ENCODE measurements at regions not wholly inside any gene's neighbourhood (a gene's known extent, or its start where the extent isn't known, plus 50 kb on each side); places are given as distances from the start of the nearest gene placed in this dataset.

DNA sequence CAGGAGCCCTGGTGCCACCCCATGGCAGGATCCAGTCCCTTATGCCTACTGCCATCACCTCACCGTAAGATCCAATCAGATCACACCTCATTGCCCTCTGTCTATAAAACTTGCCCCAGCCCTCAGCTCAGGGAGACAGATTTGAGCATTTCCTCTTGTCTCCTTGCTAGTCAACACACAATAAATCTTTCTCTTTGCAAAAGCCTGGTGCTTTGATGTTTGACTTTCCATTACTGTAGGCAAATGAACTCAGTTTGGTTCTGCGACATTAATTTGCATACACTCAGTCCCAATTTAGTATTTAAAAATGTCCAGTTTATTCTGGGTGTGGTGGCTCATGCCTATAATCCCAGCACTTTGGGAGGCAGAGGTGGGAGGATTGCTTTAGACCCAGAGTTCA, 188.4 kb downstream of the AEBP2 start:
- CTCF ChIA-PET: no interaction called here
- Mint-ChIP-seq H3K27ac (no peak overlapping the region), H3K27me3 (ENCODE audit: low read depth) (no peaks in the 10 kb centered on the region)

DNA sequence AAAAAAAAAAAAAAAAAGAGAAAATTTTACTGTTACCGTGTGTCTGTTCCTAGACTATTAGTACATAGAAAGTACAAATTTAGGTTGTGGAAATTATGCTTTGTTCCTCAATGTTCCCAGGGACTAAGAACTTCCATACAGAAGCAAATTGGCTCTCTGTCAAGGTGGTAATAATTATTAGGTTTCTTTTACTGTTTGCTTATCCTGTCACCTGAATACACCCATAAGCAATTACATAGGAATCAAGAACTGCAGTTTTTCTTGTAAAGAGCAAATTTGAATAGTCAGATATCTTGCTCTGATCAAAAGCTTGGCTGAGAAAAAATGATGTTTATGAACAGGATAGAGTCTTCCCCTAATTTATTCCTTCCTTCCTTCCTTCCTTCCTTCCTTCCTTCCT, 191.2 kb downstream of the AEBP2 start:
- ATAC-seq (no peak), DNase-seq (ENCODE audit: low spot score) (no peak)
- Mint-ChIP-seq H3K36me3 (peaks cover 2% of the 10 kb centered on the region; the same call in 1 of the 2 replicates), H3K27me3 (ENCODE audit: low read depth) (no peaks in the 10 kb centered on the region), H3K27ac (no peak overlapping the region), H3K4me3 (no peak overlapping the region), H3K9me3 (peaks cover 6% of the 10 kb centered on the region), H3K4me1 (no peaks in the 10 kb centered on the region)
- POLR2A ChIA-PET: interaction anchor here (0.8 kb wide), 1 partner anchor 310 kb away, joined by 4 read pairs; no protein-coding TSS in a partner anchor
- CTCF ChIA-PET: no interaction called here
- TF ChIP-seq CREM (CRISPR knock-in tag; IDR thresholded peaks at IDR 0.05) (no peak), TCF7 (CRISPR knock-in tag; IDR thresholded peaks at IDR 0.05; ENCODE audit: low read depth) (no peak), TEAD4 (CRISPR knock-in tag; IDR thresholded peaks at IDR 0.05) (no peak), ZNF121 (CRISPR knock-in tag; IDR thresholded peaks at IDR 0.05) (no peak), JUN (CRISPR knock-in tag; IDR thresholded peaks at IDR 0.05) (no peak)
- TF ChIP-seq, protein P1, sequence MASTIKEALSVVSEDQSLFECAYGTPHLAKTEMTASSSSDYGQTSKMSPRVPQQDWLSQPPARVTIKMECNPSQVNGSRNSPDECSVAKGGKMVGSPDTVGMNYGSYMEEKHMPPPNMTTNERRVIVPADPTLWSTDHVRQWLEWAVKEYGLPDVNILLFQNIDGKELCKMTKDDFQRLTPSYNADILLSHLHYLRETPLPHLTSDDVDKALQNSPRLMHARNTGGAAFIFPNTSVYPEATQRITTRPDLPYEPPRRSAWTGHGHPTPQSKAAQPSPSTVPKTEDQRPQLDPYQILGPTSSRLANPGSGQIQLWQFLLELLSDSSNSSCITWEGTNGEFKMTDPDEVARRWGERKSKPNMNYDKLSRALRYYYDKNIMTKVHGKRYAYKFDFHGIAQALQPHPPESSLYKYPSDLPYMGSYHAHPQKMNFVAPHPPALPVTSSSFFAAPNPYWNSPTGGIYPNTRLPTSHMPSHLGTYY (CRISPR knock-in tag; IDR thresholded peaks at IDR 0.05): no peak
- TF ChIP-seq, protein P2, sequence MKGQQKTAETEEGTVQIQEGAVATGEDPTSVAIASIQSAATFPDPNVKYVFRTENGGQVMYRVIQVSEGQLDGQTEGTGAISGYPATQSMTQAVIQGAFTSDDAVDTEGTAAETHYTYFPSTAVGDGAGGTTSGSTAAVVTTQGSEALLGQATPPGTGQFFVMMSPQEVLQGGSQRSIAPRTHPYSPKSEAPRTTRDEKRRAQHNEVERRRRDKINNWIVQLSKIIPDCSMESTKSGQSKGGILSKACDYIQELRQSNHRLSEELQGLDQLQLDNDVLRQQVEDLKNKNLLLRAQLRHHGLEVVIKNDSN (CRISPR knock-in tag; IDR thresholded peaks at IDR 0.05): no peak
- TF ChIP-seq, protein P3, sequence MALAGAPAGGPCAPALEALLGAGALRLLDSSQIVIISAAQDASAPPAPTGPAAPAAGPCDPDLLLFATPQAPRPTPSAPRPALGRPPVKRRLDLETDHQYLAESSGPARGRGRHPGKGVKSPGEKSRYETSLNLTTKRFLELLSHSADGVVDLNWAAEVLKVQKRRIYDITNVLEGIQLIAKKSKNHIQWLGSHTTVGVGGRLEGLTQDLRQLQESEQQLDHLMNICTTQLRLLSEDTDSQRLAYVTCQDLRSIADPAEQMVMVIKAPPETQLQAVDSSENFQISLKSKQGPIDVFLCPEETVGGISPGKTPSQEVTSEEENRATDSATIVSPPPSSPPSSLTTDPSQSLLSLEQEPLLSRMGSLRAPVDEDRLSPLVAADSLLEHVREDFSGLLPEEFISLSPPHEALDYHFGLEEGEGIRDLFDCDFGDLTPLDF (CRISPR knock-in tag; IDR thresholded peaks at IDR 0.05): no peak
- TF ChIP-seq, protein P4, sequence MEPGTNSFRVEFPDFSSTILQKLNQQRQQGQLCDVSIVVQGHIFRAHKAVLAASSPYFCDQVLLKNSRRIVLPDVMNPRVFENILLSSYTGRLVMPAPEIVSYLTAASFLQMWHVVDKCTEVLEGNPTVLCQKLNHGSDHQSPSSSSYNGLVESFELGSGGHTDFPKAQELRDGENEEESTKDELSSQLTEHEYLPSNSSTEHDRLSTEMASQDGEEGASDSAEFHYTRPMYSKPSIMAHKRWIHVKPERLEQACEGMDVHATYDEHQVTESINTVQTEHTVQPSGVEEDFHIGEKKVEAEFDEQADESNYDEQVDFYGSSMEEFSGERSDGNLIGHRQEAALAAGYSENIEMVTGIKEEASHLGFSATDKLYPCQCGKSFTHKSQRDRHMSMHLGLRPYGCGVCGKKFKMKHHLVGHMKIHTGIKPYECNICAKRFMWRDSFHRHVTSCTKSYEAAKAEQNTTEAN (CRISPR knock-in tag; IDR thresholded peaks at IDR 0.05): no peak

More for the DNA sequence above, 188.4 kb downstream of the AEBP2 start:
- peaks cover 2% of the 10 kb centered on the region; the same call in 1 of the 2 replicates for H3K36me3 Mint-ChIP-seq
- H3K9me3 Mint-ChIP-seq: peaks cover 6% of the 10 kb centered on the region
- no peak overlapping the region for H3K4me3 Mint-ChIP-seq
- H3K4me1 Mint-ChIP-seq: peaks cover 9% of the 10 kb centered on the region
- TF ChIP-seq, protein P5, sequence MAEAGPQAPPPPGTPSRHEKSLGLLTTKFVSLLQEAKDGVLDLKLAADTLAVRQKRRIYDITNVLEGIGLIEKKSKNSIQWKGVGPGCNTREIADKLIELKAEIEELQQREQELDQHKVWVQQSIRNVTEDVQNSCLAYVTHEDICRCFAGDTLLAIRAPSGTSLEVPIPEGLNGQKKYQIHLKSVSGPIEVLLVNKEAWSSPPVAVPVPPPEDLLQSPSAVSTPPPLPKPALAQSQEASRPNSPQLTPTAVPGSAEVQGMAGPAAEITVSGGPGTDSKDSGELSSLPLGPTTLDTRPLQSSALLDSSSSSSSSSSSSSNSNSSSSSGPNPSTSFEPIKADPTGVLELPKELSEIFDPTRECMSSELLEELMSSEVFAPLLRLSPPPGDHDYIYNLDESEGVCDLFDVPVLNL (CRISPR knock-in tag; IDR thresholded peaks at IDR 0.05; ENCODE audit: borderline replicate concordance, low read depth): no peak
- no peak for DNase-seq (ENCODE audit: low spot score)
- ATAC-seq: no peak
- POLR2A ChIA-PET: no interaction called here

DNA sequence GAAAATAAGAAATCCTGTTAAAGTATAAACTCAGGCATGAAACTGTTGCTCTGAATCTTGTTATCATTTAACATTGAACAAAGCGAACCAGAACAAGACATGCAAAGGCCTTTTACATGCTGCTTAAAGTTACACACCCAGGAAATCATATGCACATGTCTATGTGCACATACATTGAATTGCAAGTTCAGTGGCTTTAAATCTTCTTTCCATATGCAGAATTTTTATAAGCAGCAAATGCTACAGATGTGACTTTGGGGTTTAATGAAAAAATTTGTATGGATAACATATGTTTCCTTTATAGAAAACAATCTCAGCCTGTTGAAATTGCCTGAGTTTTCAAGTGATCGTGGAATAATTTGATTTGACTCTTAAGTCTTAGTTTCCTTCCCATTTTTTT, 193.9 kb downstream of the AEBP2 start:
- no peak for TF ChIP-seq TEAD4 (CRISPR knock-in tag; IDR thresholded peaks at IDR 0.05)
- TF ChIP-seq, protein P5 (CRISPR knock-in tag; IDR thresholded peaks at IDR 0.05; ENCODE audit: borderline replicate concordance, low read depth): no peak
- TF ChIP-seq SP1 (CRISPR knock-in tag; conservative IDR thresholded peaks at IDR 0.05): no peak
- no peak for TF ChIP-seq NFYB (CRISPR knock-in tag; conservative IDR thresholded peaks at IDR 0.05; ENCODE audit: low read depth)
- no peak for TF ChIP-seq ZBTB21 (CRISPR knock-in tag; IDR thresholded peaks at IDR 0.05; ENCODE audit: borderline replicate concordance)
- no peak for TF ChIP-seq TP53 (CRISPR knock-in tag; IDR thresholded peaks at IDR 0.05)
- no peak for TF ChIP-seq CREM (CRISPR knock-in tag; IDR thresholded peaks at IDR 0.05)
- no peak for TF ChIP-seq EMX1 (CRISPR knock-in tag; IDR thresholded peaks at IDR 0.05)
- TF ChIP-seq, protein P4 (CRISPR knock-in tag; IDR thresholded peaks at IDR 0.05): no peak
- TF ChIP-seq FOXJ3 (CRISPR knock-in tag; IDR thresholded peaks at IDR 0.05; ENCODE audit: borderline replicate concordance): no peak
- TF ChIP-seq FOXP1 (CRISPR knock-in tag; IDR thresholded peaks at IDR 0.05; ENCODE audit: borderline replicate concordance): no peak
- TF ChIP-seq IRF2 (CRISPR knock-in tag; IDR thresholded peaks at IDR 0.05; ENCODE audit: borderline replicate concordance, low read depth): no peak
- TF ChIP-seq, protein P6, sequence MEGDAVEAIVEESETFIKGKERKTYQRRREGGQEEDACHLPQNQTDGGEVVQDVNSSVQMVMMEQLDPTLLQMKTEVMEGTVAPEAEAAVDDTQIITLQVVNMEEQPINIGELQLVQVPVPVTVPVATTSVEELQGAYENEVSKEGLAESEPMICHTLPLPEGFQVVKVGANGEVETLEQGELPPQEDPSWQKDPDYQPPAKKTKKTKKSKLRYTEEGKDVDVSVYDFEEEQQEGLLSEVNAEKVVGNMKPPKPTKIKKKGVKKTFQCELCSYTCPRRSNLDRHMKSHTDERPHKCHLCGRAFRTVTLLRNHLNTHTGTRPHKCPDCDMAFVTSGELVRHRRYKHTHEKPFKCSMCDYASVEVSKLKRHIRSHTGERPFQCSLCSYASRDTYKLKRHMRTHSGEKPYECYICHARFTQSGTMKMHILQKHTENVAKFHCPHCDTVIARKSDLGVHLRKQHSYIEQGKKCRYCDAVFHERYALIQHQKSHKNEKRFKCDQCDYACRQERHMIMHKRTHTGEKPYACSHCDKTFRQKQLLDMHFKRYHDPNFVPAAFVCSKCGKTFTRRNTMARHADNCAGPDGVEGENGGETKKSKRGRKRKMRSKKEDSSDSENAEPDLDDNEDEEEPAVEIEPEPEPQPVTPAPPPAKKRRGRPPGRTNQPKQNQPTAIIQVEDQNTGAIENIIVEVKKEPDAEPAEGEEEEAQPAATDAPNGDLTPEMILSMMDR (IDR thresholded peaks at IDR 0.05): no peak
- TF ChIP-seq ZNF138 (CRISPR knock-in tag; conservative IDR thresholded peaks at IDR 0.05): no peak
- TF ChIP-seq OVOL2 (CRISPR knock-in tag; IDR thresholded peaks at IDR 0.05; ENCODE audit: borderline replicate concordance): no peak
- TF ChIP-seq ELF4 (CRISPR knock-in tag; IDR thresholded peaks at IDR 0.05; ENCODE audit: low read depth): no peak
- H3K4me1 Mint-ChIP-seq: peaks cover 10% of the 10 kb centered on the region
- H3K9me3 Mint-ChIP-seq: 0 out of 2 replicates have a peak, but pooled peaks cover 5% of the 10 kb centered on the region
- no peaks in the 10 kb centered on the region for H3K36me3 Mint-ChIP-seq
- H3K4me3 Mint-ChIP-seq: no peak overlapping the region
- CTCF ChIA-PET: no interaction called here
- ATAC-seq (no peak), DNase-seq (ENCODE audit: low spot score) (no peak)
- no peaks in the 10 kb centered on the region for H3K27me3 Mint-ChIP-seq (ENCODE audit: low read depth)
- H3K27ac Mint-ChIP-seq: no peak overlapping the region
- POLR2A ChIA-PET: no interaction called here
